Naive thymus-derived CD8-positive, alpha-beta T cell (primary cell): ENCODE measurements at regions not wholly inside any gene's neighbourhood (a gene's known extent, or its start where the extent isn't known, plus 50 kb on each side); places are given as distances from the start of the nearest gene placed in this dataset.

Experiments
- ATAC-seq, 2 donors: fragments of 150-1000 bp; cut with Tn5 transposase in 1 of 2; sonication (Bioruptor Pico), chemical (Tn5 transposase) in 1 of 2; 1 replicate in 1 of 2; 2 replicates in 1 of 2; pipeline ENCODE4 v1.10.0; 2021; ENCODE audit warnings: mild to moderate bottlenecking in 2 of 2, moderate library complexity in 2 of 2
- POLR2A ChIA-PET: fragments of 350-600 bp; sonication (Branson Sonifier 250); formaldehyde crosslinking; loops from one replicate; lab custom pipeline; 2021; ENCODE audit warnings: antibody characterized with exemption; lab: Charles Lee
- DNase-seq, 10 donors: peaks; one replicate each; pipeline versions ENCODE4 v3.0.0 to v3.0.0-alpha.2; 2020 to 2022
- H3K27ac Mint-ChIP-seq, 10 donors: one replicate each; pipeline ENCODE4 v1.8.0; 2020 to 2022; ENCODE audit warnings: mild to moderate bottlenecking in 10 of 10, mixed read lengths in 10 of 10, moderate library complexity in 4 of 10, inconsistent platforms in 1 of 10
- H3K27me3 Mint-ChIP-seq, 5 donors: one replicate each; pipeline ENCODE4 v1.8.0; 2021 to 2022; ENCODE audit warnings: mixed read lengths in 5 of 5
- H3K36me3 Mint-ChIP-seq, 3 donors: one replicate each; pipeline ENCODE4 v1.8.0; 2020 to 2022; ENCODE audit warnings: mixed read lengths in 3 of 3, mild to moderate bottlenecking in 2 of 3, inconsistent platforms in 1 of 3
- H3K4me1 Mint-ChIP-seq, 4 donors: one replicate each; pipeline ENCODE4 v1.8.0; 2021 to 2022; ENCODE audit warnings: mixed read lengths in 4 of 4
- H3K4me3 Mint-ChIP-seq, 10 donors: one replicate each; pipeline ENCODE4 v1.8.0; 2020 to 2022; ENCODE audit warnings: mild to moderate bottlenecking in 10 of 10, mixed read lengths in 10 of 10, moderate library complexity in 6 of 10, inconsistent platforms in 1 of 10
- H3K9me3 Mint-ChIP-seq, 9 donors: one replicate each; pipeline ENCODE4 v1.8.0; 2020 to 2022; ENCODE audit warnings: mixed read lengths in 9 of 9, mild to moderate bottlenecking in 3 of 9, inconsistent platforms in 1 of 9, moderate library complexity in 1 of 9

- Mint-ChIP-seq H3K4me3 (no peak overlapping the region), H3K27me3 (no peaks in the 10 kb centered on the region), H3K36me3 (peaks cover 0 to 5% (median 0%) of the 10 kb centered on the region in 3 donors), H3K4me1 (no peaks in the 10 kb centered on the region), H3K9me3 (peaks cover 7 to 43% (median 12%) of the 10 kb centered on the region in 9 donors), H3K27ac (no peak overlapping the region)
- POLR2A ChIA-PET, result no interaction called here
- ATAC-seq (no peak), DNase-seq (no peak)
These were observed 750.6 kb downstream of the TMEM182 start for GRCh38 chr2:103512442-103512841.

GRCh38 chr2:103520547-103520946 lies 758.7 kb downstream of the TMEM182 start:
- Mint-ChIP-seq H3K27me3 (no peaks in the 10 kb centered on the region), H3K4me3 (no peak overlapping the region), H3K9me3 (peaks cover 0 to 8% (median 5%) of the 10 kb centered on the region in 9 donors), H3K4me1 (no peaks in the 10 kb centered on the region), H3K27ac (no peak overlapping the region), H3K36me3 (no peaks in the 10 kb centered on the region)
- POLR2A ChIA-PET, result no interaction called here
- no peak for DNase-seq
- ATAC-seq, result no peak

- no peaks in the 10 kb centered on the region for H3K36me3 Mint-ChIP-seq
- POLR2A ChIA-PET, result no interaction called here
- ATAC-seq, result no peak
These were observed 763.9 kb downstream of the TMEM182 start for GRCh38 chr2:103525756-103526155.

GRCh38 chr2:103526757-103527156 lies 764.9 kb downstream of the TMEM182 start:
- DNase-seq (no peak), ATAC-seq (no peak)
- Mint-ChIP-seq H3K27me3 (no peaks in the 10 kb centered on the region), H3K36me3 (no peaks in the 10 kb centered on the region), H3K4me3 (no peak overlapping the region), H3K4me1 (no peaks in the 10 kb centered on the region), H3K9me3 (peaks cover 0 to 17% (median 7%) of the 10 kb centered on the region in 9 donors), H3K27ac (no peak overlapping the region)
- POLR2A ChIA-PET, result no interaction called here

More at GRCh38 chr2:103525756-103526155, 763.9 kb downstream of the TMEM182 start:
- Mint-ChIP-seq H3K4me3 (no peak overlapping the region), H3K4me1 (no peaks in the 10 kb centered on the region), H3K9me3 (peaks cover 0 to 15% (median 8%) of the 10 kb centered on the region in 9 donors), H3K27me3 (no peaks in the 10 kb centered on the region), H3K27ac (no peak overlapping the region)
- DNase-seq, result no peak

GRCh38 chr2:103527278-103527677 lies 765.4 kb downstream of the TMEM182 start:
- Mint-ChIP-seq H3K9me3 (peaks cover 0 to 19% (median 9%) of the 10 kb centered on the region in 9 donors), H3K4me1 (no peaks in the 10 kb centered on the region), H3K27ac (no peak overlapping the region), H3K4me3 (no peak overlapping the region), H3K27me3 (no peaks in the 10 kb centered on the region), H3K36me3 (no peaks in the 10 kb centered on the region)
- POLR2A ChIA-PET, result no interaction called here
- DNase-seq (no peak), ATAC-seq (no peak)

GRCh38 chr2:103529798-103530502 lies 768.1 kb downstream of the TMEM182 start:
- H3K36me3 Mint-ChIP-seq, result no peaks in the 10 kb centered on the region
- ATAC-seq (no peak), DNase-seq (no peak)
- H3K27me3 Mint-ChIP-seq, result no peaks in the 10 kb centered on the region
- H3K9me3 Mint-ChIP-seq, result peaks cover 0 to 29% (median 8%) of the 10 kb centered on the region in 9 donors
- POLR2A ChIA-PET, result no interaction called here
- no peak overlapping the region for H3K4me3 Mint-ChIP-seq
- no peak overlapping the region for H3K27ac Mint-ChIP-seq
- no peaks in the 10 kb centered on the region for H3K4me1 Mint-ChIP-seq

- no peaks in the 10 kb centered on the region for H3K4me1 Mint-ChIP-seq
- POLR2A ChIA-PET, result no interaction called here
- no peak overlapping the region for H3K4me3 Mint-ChIP-seq
- H3K9me3 Mint-ChIP-seq, result peaks cover 4 to 35% (median 17%) of the 10 kb centered on the region in 9 donors
- DNase-seq (no peak), ATAC-seq (no peak)
- H3K27ac Mint-ChIP-seq, result no peak overlapping the region
- no peaks in the 10 kb centered on the region for H3K27me3 Mint-ChIP-seq
- H3K36me3 Mint-ChIP-seq, result peaks cover 0 to 5% (median 0%) of the 10 kb centered on the region in 3 donors
These were observed 790.9 kb downstream of the TMEM182 start for GRCh38 chr2:103552775-103553174.

GRCh38 chr2:103594823-103595222 lies 833.0 kb downstream of the TMEM182 start:
- Mint-ChIP-seq H3K36me3 (peaks cover 0 to 9% (median 0%) of the 10 kb centered on the region in 3 donors), H3K4me1 (no peaks in the 10 kb centered on the region), H3K27ac (no peak overlapping the region), H3K27me3 (no peaks in the 10 kb centered on the region), H3K9me3 (peaks cover 7 to 51% (median 20%) of the 10 kb centered on the region in 9 donors), H3K4me3 (no peak overlapping the region)
- DNase-seq, result no peak
- no peak for ATAC-seq
- POLR2A ChIA-PET, result no interaction called here

GRCh38 chr2:103605071-103605780 lies 843.4 kb downstream of the TMEM182 start:
- Mint-ChIP-seq H3K27ac (no peak overlapping the region), H3K4me1 (no peaks in the 10 kb centered on the region), H3K4me3 (no peak overlapping the region), H3K36me3 (no peaks in the 10 kb centered on the region), H3K27me3 (no peaks in the 10 kb centered on the region), H3K9me3 (peaks cover 0 to 21% (median 11%) of the 10 kb centered on the region in 9 donors)
- ATAC-seq, result no peak
- no peak for DNase-seq
- POLR2A ChIA-PET, result no interaction called here

GRCh38 chr2:103615611-103616105 lies 853.8 kb downstream of the TMEM182 start:
- Mint-ChIP-seq H3K4me1 (no peaks in the 10 kb centered on the region), H3K36me3 (no peaks in the 10 kb centered on the region), H3K27ac (no peak overlapping the region), H3K9me3 (peaks cover 0 to 33% (median 15%) of the 10 kb centered on the region in 9 donors), H3K4me3 (no peak overlapping the region), H3K27me3 (no peaks in the 10 kb centered on the region)
- no peak for ATAC-seq
- no peak for DNase-seq
- POLR2A ChIA-PET, result no interaction called here

GRCh38 chr2:103616891-103617290 lies 855.1 kb downstream of the TMEM182 start:
- Mint-ChIP-seq H3K9me3 (peaks cover 3 to 43% (median 19%) of the 10 kb centered on the region in 9 donors), H3K4me1 (no peaks in the 10 kb centered on the region), H3K27me3 (no peaks in the 10 kb centered on the region), H3K4me3 (no peak overlapping the region), H3K27ac (no peak overlapping the region), H3K36me3 (no peaks in the 10 kb centered on the region)
- no peak for ATAC-seq
- DNase-seq, result no peak
- POLR2A ChIA-PET, result no interaction called here

GRCh38 chr2:103618112-103618511 lies 856.3 kb downstream of the TMEM182 start:
- H3K27me3 Mint-ChIP-seq, result no peaks in the 10 kb centered on the region
- H3K9me3 Mint-ChIP-seq, result peaks cover 6 to 48% (median 23%) of the 10 kb centered on the region in 9 donors
- DNase-seq (no peak), ATAC-seq (no peak)
- no peak overlapping the region for H3K27ac Mint-ChIP-seq
- H3K36me3 Mint-ChIP-seq, result no peaks in the 10 kb centered on the region
- no peaks in the 10 kb centered on the region for H3K4me1 Mint-ChIP-seq
- H3K4me3 Mint-ChIP-seq, result no peak overlapping the region
- POLR2A ChIA-PET, result no interaction called here

GRCh38 chr2:103627301-103627700 lies 865.5 kb downstream of the TMEM182 start:
- no peaks in the 10 kb centered on the region for H3K36me3 Mint-ChIP-seq
- POLR2A ChIA-PET, result no interaction called here
- H3K9me3 Mint-ChIP-seq, result peaks cover 5 to 74% (median 17%) of the 10 kb centered on the region in 9 donors

More at GRCh38 chr2:103627301-103627700, 865.5 kb downstream of the TMEM182 start:
- ATAC-seq (no peak), DNase-seq (no peak)
- Mint-ChIP-seq H3K4me1 (no peaks in the 10 kb centered on the region), H3K27ac (no peak overlapping the region), H3K4me3 (no peak overlapping the region), H3K27me3 (no peaks in the 10 kb centered on the region)
